ENCODE measurements at regions not wholly inside any gene's neighbourhood (a gene's known extent, or its start where the extent isn't known, plus 50 kb on each side); places are given as distances from the start of the nearest gene placed in this dataset.

DNA sequence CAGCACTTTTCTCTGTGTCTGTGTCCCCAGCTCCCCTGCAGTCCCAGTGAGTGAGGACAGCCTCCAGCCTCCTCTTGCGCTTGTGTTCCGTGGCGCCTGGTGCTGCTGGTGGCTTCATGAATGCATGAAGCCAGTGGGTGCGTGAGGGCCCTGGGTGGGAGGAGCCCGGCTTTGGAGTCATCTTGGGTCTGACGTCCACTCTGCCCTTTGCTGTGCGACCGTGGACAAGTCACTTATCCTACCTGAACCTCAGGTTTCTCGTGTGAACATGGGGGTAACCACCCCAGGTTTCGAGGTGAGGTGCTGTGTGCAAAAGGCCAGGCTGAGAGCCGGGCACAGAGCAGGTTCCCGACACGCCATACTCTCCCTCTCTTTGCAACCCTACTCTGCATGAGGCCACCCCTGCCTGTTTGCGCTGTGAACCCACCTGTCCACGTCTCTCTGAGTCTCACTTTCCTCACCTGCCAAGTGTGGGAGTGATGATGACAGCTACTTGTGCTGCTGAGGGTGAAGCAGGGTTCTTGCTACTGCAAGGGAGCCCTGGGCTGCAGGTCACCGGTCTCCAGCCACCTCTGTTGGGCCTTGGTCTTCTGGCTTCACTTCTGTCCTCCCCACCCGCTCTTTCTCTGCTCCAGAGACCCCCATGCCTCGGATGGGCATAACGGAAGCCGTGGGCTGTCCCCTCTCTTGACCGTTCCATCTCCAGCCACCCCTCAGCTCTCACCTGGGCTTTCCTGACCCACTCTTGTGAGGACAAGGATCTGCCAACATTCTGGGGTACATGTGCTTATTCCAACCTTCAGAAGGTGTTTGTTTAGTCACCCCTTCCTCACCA lies 537.6 kb downstream of the TBC1D22A start:
- TF ChIP-seq GATA3 (IDR thresholded peaks at IDR 0.05; ENCODE audit: low read depth, low read length) (no peak), GATA2 (IDR thresholded peaks at IDR 0.05; ENCODE audit: low read depth, low read length) (no peak)
